GM21447 (cell line): ENCODE measurements at regions not wholly inside any gene's neighbourhood (a gene's known extent, or its start where the extent isn't known, plus 50 kb on each side); places are given as distances from the start of the nearest gene placed in this dataset.

Experiments
- ATAC-seq: cut with Tn5 transposase; IDR thresholded peaks from one replicate; pipeline ENCODE4 v1.9.1; 2021; ENCODE audit not compliant: unreplicated experiment

DNA sequence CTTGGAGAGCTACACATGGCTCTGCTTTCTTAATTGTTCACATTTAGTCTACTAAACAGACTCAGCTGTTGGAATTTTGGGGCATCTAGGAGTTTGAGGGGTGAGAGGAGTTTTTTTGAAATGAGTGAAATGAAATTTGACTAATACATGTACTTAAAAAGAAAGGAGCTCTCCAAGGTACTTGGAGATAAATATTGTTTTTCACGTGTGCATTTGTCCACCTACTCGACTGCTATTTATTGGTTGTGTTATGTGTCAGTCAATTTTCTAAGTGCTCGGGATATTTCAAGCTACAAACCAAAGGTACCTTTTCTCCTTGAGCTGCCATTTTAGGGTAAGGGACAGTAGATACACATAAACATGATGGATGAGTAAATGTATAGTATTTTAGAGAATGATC lies 697.0 kb downstream of the LIG4 start:
- no peak for ATAC-seq

DNA sequence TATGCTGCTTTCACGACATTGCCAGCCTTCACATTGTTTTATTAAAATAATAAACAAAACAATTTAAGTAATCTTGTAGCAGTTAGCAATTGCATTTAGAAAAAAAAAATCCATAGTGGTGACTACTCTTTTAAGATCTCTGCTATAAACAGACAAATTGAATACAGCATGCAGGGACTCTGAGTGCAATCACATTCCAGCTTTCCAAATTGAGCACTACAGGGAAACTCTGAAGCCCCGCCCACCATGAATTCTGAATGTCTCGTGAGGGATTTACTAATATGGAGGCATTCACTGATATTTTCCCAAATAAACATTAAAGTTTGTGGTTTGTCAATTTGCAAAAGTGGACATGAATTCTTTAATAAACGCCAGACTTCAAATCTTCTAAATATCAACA lies 698.8 kb downstream of the LIG4 start:
- no peak for ATAC-seq

DNA sequence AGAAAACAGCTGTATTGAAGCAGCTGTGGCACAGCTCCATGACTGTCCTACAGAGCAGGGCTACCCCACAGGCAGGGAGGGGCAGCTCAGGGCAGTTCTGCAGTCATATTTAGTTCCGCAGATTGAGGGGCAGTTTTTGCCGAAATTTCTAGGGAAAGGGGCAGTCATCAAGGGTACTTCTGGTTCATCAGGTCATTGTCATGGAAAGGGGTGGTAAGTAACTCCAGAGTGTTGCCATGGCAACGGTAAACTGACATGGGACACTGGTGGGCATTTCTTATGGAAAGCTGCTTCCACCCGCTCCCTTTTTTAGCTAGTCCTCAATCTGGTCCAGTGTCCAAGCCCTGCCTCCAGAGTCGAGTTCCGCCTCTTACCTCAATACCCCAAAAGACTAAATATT lies 702.8 kb downstream of the LIG4 start:
- no peak for ATAC-seq

DNA sequence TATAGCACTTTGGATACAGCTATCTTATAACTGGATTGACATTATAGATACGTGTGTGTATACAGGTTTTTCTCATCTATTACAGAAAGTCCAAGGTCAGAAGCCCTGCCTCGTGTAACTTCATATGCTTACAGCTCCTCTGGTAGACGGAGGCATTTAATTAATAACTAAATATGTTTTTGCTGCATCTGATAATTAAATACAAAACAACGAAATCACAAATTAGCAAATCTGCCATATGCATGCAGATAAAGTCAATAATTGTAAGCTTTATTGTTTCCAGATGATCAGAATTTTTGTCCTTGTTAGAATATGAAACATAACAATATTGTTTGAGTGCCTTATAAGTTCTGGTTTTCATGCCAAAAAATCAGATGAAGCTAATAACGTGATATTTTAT lies 717.7 kb downstream of the LIG4 start:
- ATAC-seq: no peak

DNA sequence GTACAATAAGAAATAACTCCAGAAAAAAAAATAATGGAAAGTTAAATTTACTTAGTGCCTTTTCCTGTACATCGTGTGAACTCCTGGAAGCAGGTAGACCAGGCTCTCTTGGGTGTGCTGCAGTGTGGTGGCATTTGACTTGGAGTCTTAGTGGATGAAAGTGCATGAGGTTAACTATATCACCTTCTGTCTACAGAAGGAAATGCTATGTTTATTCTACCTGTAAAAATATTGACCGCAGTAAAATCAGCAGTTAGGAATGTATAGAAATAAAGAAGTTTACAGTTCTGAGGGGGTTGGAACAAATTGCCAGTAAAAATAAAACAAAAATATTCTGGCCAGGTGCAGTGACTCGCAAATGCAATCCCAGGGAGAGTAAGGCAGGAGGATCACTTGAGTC lies 722.1 kb downstream of the LIG4 start:
- ATAC-seq: no peak

DNA sequence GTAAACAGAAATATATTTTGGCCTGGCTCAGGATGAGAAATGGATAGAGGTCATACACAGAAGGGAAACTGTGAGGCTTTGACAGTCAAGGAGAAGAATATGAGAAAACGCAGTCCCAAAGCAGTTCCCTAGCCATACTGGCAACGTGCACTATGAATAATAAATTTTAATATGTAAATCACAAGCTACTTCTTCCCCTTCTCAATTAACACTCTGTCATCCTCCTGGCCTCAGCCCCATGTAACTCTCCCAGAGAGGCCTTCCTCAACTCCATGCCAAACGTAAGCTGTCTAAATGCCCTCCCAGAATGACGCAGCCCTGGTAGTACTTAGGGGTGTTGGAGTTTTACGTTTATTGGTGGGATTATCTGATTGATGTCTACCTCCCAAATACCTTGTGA lies 732.6 kb downstream of the LIG4 start:
- ATAC-seq: no peak

DNA sequence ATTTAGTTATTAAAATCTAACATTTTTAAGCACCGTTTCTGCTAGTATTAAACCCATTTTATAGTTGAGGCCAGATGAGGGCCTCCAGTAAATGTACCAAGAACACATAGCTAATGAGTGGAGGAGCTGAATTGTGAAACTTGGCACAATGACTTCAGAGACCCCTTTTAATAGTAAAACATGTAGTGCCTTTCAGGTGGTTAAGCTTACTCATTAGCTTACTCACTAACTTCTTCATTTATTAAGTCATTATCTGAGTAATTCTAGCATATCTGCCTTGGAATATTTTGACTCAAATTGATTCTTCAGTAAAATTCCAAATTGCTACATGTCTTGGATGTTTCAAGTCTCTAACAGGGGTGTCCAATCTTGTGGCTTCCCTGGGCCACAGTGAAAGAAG lies 735.2 kb downstream of the LIG4 start:
- ATAC-seq: no peak

DNA sequence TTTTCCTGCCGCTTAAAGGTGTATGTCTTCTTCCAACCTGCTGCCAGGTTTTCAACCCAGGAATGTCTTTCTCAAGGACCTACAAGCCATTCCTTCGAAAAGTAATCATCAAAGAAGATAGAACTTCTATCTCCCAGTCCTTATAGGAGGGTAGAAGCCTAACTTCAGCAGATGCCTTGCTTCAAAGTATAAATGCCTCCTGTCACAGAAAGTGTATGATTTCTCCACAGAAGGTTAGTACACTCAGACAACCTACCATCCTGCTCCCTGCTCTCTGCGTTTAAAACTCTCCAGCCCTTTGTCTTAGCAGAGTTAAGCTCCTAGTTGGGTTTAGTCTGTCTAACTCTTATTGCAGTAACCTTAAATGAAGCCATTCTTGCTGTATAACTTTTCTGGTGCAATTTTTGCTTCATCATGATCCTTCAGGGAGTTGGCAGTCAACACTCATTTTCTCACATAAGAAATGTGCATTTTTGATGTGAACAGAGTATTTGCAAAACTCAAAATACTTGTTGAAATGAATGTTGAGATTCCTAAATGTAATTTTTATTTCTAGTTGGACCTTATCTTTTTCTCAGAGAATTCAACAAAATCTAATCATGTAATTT lies 737.5 kb downstream of the LIG4 start:
- no peak for ATAC-seq

DNA sequence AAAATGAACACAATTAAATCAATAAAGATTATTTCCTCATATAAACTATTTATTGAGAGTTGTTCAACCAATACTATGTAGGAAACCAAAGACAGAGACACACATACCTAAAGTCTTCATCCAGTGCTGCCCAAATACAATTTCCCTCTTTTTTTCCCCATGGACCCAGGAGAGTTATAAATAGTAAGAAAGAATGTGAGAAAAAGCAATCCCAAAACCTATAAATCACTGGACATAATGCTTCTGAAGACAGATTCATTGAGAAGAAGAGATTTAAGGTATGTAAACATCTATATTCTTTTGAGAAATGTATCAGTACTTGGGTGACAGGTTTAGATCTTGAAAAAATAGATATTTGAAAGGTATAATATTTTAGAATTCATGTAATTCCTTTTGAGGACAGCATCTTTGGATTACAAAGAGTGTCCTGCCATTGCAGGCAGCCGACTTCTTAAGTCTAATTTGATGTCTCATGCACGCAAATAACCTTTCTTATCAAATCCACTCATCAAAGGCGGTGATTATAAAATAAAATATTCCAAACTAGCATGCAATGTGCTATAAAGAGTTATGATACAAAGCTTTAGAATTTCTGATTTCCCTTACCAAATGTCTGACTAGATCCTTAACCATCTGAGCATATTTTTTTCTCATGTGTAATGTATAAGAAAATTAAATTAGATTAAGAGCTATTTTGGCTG lies 739.4 kb downstream of the LIG4 start:
- no peak for ATAC-seq

DNA sequence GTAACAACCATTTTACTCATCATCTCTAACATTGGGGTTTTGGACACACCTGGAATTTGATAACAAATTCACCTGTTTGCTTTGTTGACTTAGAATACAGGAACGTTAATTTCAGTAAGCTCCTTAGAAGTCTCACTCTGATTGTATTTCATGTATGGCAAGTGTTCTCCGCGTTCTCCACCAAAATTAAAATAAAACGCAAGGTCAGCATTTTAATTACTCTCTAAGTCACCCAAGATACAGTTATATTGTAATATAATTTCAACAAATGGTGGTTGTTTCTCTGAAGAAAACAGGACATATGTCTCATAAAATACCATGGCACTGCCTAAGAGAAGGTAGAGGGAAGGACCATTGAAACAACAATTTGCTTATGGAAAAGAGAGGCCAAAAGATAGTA lies 742.1 kb downstream of the LIG4 start:
- ATAC-seq: no peak

DNA sequence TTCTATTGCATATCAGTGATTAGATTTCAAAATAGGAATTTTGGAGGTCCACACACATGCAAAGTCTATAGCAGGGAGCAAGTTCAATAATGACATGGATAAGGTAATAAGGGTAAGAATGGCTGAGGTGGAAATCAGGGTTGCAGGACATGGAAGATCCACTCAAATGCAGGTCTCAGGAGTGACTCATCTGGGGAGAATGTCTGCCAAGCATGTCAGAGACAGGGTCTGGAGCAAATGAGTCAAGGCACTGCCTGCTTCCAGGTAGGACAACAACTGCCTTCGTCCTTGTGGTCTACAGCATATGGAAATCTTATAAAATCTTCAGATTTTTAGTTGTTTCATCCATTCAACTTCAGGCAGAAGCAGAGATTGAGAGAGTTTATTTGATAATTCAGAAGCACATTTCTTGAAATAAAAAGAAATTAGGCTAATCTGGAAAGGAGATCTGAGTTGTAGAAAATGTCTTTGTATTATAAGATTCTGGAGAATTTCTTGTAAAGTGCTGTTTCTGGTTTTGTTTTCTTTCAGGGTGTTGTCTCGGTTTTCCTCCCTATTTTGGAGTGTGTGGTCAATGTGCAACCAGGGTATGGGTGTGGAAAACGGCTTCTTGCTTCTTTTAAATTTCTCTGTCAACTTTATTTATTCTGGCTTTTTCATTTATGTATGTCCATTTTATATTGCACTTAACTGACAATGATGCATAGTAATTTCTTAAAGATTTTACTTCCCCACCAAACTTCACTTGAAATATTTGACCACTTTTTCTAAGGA lies 748.8 kb downstream of the LIG4 start:
- no peak for ATAC-seq

DNA sequence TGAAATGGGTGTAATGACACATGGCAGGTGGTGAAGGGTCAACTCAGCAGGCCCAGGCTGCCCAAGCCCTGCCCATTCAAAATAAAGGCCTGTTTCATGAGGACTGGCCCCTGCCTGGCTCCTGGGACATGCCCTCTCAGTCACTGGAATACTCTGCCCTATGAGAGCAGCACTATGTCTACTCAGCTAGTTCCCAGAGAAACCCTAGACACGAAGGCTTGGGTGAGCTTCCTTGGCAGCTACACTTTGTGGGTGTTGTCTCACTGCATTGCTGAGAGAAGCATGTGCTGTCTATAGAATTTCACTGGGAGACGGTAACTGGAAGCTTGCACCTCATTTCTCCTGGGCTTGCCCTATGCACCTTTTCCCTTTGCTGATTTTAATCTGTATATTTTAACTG lies 752.8 kb downstream of the LIG4 start:
- ATAC-seq: no peak

DNA sequence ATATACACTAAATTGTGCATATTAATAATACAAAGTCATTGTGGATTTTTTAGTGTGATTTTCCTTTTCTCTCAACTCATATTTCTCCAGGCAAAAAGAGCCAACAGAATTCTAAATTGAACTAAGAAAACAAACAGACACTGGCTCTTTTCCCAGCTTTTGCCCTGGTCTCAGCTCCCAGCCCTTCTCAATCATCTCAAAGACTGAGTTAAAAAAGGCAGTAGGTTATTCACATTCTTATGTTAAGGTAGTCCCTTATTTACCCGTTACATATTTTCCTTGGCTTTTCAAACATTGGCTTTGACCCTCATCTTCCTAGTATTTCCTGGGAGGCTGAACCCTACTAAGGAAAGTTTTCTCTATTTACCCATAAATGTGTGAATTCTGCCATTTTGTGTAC lies 753.6 kb downstream of the LIG4 start:
- ATAC-seq: no peak

DNA sequence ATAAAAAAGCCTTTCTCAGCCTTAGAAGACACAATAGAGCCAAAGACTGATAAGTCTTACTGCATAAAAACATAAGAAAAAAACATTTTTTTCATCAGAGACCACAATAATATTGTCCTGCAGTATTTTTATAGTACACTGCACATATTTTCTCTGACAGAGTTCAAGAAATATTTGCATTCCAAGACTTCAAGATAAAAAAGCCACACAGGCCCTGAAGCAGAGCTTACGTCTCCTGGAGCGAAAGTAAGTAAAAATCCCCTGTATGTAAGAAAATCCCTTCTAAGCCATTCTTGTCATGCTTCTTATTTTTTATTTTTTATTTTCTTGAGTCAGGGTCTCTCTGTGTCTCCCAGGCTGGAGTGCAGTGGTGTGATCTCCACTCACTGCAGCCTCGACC lies 755.9 kb downstream of the LIG4 start:
- no peak for ATAC-seq

DNA sequence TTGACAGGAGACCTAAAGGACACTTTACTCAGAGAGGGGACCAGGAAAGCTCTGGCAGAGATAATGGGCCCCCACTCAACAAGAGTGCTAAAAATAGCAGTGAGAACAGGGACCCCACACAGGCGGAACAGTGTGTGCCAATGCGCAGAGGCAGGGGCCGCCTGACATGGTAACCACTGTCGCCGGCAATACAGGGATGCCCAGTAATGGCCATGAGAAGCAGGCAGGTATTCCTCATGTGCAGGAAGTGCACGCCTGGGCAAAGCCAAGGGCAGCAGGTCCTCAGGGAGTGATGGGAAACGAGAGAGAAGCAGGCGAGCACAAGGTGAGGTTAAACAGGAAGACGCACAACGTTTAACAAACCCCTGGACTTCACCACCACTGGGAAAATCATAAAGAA lies 757.1 kb downstream of the LIG4 start:
- no peak for ATAC-seq

DNA sequence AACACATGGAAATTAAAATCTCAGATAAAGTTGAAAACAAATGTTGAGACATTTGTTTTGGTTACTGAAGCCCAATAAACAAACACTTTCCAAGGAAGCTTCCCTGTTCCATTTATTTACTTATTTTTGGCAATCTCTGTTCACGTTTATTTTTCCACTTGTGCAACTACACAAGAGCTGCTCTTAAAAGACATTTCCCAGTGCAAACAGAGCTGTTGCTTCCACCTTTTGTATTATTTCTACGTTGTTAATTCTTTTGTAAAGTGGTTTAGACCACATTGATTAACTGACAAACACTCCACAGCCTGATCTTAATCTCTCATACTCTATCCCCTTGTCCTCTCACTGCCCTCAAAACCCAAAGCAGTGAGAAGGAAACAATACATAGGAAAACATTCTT lies 757.6 kb downstream of the LIG4 start:
- ATAC-seq: no peak

DNA sequence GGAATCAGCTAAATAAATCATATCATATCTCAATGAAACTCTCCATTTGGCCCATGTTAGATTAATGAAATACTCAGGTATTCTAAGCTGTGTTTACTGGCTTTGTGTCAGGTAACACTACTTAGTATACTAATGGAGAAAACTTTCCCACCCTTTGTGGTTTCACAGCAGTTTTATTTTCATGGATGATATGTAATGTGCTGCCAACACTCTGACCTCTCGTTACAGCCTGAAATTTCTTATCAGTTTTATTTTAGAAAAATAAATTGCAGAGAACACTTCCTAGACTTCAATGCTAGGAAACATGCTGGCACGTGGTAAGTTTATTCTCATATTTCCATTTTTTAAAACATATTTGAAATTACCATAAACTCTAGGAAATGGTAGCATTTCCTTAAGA lies 758.9 kb downstream of the LIG4 start:
- ATAC-seq: no peak

DNA sequence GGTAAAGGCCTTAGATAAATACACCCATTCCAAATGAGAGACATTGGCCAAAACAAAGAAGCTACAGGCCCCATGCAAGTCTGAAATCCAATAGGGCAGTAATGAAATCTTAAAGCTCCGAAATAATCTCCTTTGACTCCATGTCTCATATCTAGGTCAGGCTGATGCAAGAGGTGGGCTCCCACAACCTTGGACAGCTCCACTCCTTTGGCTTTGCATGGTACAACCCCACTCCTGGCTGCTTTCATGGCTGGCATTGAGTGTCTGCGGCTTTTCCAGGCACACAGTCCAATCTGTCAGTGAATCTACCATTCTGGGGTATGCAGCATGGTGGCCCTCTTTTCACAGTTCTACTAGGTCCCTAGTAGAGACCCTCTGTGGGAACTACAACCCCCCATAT lies 762.5 kb downstream of the LIG4 start:
- no peak for ATAC-seq

DNA sequence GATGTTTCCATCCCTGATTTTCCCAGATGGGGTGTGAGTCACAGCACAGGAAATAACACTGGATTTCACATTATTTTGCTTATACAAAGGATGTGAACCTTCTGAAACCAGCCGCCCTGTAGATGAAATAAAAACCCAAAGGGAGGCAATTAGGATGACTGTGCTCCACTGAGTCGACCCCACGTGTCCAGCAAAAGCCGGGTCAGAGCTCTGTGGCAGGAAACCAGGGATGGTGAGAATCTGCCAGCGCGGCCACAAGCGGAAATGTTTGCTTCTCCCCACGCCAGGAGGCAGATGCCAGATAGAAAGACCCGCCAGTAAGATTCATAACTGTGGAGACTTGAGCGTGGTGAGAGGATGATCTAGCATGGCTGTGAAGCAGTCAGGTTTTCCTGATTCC lies 764.4 kb downstream of the LIG4 start:
- ATAC-seq: no peak

DNA sequence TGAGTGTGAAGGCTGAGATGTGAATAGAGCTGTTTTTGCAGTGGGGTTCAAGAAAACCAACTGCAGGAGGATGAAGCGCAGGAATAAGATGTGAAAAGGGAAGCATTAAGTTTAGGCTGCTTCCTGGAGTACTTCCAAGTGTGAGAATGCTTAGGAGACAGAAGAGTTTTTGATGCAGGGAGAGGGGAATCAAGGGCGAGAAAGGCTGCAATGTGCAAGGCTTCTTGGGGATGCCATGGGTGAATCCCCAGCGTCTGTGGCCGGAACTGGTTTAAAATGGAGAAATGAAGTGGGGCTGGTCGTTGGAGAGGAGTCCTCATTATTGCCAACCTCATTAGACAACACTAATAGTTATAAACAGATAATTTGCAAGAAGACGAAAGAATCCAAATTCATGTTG lies 764.9 kb downstream of the LIG4 start:
- no peak for ATAC-seq

DNA sequence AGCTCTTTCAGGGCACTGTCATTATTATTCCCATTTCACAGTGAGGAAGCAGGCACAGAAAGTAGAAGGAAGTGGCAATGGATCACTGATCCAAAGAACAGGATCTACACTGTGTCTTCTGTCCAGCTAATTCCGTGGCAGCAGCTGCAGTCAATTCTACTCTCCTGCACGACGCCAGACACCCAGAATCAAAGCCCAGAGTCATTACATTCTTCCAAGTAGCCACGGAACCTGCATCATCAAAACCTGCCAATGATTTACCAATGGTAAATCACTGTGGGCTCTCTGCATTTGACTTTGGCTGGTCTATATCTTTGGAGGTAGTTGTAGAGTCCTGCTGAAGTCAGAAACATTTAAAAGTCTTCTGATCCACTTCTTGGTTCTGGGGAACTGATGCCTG lies 767.7 kb downstream of the LIG4 start:
- no peak for ATAC-seq

DNA sequence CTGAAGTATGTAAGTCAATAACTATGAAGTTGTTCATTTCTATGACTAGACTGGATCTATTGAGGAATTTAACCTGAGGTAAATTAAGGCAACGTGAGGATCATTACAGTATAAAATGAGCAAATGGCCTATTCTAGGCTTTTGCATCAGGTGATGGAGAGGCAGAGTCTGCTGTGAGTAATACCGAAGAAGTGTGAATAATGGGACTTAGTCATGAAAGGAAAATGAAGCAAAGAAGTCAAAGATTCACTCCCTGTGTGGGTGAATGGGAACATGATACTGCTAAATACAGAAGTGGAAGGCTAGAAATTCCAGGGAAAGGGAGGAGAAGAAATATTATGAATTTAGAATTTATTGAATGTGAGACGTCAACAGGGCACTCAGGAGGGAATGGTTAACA lies 774.1 kb downstream of the LIG4 start:
- no peak for ATAC-seq
